ENCODE measurements at regions not wholly inside any gene's neighbourhood (a gene's known extent, or its start where the extent isn't known, plus 50 kb on each side); places are given as distances from the start of the nearest gene placed in this dataset.

DNA sequence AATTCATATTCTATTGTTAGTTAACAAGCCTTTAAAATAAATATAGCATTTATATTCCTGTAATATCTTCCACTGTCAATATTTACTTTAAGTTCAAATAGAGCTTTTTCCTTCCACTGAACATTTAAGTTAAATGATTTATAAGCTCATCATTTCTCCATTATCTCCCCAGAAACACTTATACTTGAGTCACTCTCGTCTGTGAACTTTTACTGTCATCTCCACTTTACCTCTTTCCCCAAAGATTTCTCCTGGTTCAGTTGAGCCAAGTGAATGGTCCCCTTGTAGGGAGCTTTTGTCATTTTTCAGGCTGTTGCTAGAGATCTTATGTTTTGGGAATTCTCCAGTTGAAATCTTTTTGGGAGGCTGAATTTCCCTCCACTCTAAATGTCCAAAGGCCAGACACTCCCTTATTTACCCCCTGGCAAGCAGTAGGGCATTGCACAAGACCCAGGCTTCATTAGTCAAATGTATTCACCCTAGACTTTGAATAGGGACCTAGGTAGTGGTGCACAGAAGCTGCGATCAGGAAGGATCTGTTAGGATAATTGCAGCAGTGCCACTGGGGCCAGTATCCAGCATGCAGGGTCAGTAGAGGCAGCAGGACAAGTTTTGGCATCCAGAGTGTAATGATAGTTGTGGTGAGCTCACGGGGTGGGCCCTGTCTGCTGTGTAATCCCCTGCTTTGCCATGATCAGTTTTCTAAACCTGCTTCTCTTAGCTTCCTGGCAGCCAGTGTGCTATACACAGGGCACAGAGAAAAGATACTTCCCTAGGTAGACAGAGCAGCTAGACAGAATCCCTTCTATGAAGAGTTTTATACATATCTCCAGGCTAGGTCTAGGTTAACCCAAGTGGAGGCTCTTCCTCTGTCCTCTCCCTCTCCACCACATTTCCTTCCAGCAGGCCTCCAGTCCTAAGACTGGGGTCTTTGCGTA, 356.5 kb upstream of the SLCO3A1 start:
- H3K27me3 ChIP-seq (ENCODE audit: low read length): peaks cover 12% of the 10 kb centered on the region
- peak; percentile 26 for DNase-seq
- no peaks in the 10 kb centered on the region for H3K9me3 ChIP-seq (ENCODE audit: low read length)
- intact Hi-C loops (cut with micrococcal nuclease): no loop called here
- no peak overlapping the region for H2AFZ ChIP-seq (ENCODE audit: low read length)
- H3K36me3 ChIP-seq (ENCODE audit: low read depth, low read length): no peaks in the 10 kb centered on the region
- no peak overlapping the region for H3K4me3 ChIP-seq (ENCODE audit: low read length)
- H3K4me2 ChIP-seq (ENCODE audit: low read length): no peak overlapping the region
- H3K79me2 ChIP-seq (ENCODE audit: low read length): no peaks in the 10 kb centered on the region
- no peaks in the 10 kb centered on the region for H4K20me1 ChIP-seq (ENCODE audit: low read length)
- H3F3A ChIP-seq (ENCODE audit: low read length, unreplicated experiment): no peaks in the 10 kb centered on the region
- H3K27ac ChIP-seq (ENCODE audit: low read length): peak overlapping the region; percentile 50; the same call in 1 of the 2 replicates
- ATAC-seq: no peak
- 0 out of 2 replicates have a peak, but pooled peaks cover 4% of the 10 kb centered on the region for H3K4me1 ChIP-seq (ENCODE audit: insufficient read depth, low read length)
- ChIA-PET CTCF (no interaction called here), POLR2A (ENCODE audit: unreplicated experiment) (no interaction called here)
- no peak overlapping the region for H3K9ac ChIP-seq (ENCODE audit: low read length)
- no TSS peak for BruUV-seq (replicated peaks)
- H3K9me2 ChIP-seq (replicated peaks; ENCODE audit: low read length): no peaks in the 10 kb centered on the region
- TF ChIP-seq EZH2 (IDR thresholded peaks at IDR 0.05; ENCODE audit: low read length, unreplicated experiment) (no peak), EZH2phosphoT487 (IDR thresholded peaks at IDR 0.05; ENCODE audit: borderline replicate concordance, low read length) (no peak)

- H3K4me2 ChIP-seq (ENCODE audit: low read length): no peak overlapping the region
- no peak overlapping the region for H3K9ac ChIP-seq (ENCODE audit: low read length)
- no peaks in the 10 kb centered on the region for H3K36me3 ChIP-seq (ENCODE audit: low read depth, low read length)
- no peak overlapping the region for H3K27ac ChIP-seq (ENCODE audit: low read length)
- no peaks in the 10 kb centered on the region for H3F3A ChIP-seq (ENCODE audit: low read length, unreplicated experiment)
- POLR2A ChIA-PET (ENCODE audit: unreplicated experiment): no interaction called here
- CTCF ChIA-PET: no interaction called here
- DNase-seq (no peak), ATAC-seq (no peak)
- TF ChIP-seq EZH2 (IDR thresholded peaks at IDR 0.05; ENCODE audit: low read length, unreplicated experiment) (no peak), CTCF (conservative IDR thresholded peaks at IDR 0.05; ENCODE audit: low read depth, low read length) (no peak), EZH2phosphoT487 (IDR thresholded peaks at IDR 0.05; ENCODE audit: borderline replicate concordance, low read length) (no peak)
- no peaks in the 10 kb centered on the region for H3K9me2 ChIP-seq (replicated peaks; ENCODE audit: low read length)
- no peaks in the 10 kb centered on the region for H4K20me1 ChIP-seq (ENCODE audit: low read length)
- no peaks in the 10 kb centered on the region for H3K79me2 ChIP-seq (ENCODE audit: low read length)
- BruUV-seq (replicated peaks): no TSS peak
- H3K27me3 ChIP-seq (ENCODE audit: low read length): peaks cover 10% of the 10 kb centered on the region
- H3K4me1 ChIP-seq (ENCODE audit: insufficient read depth, low read length): 0 out of 2 replicates have a peak, but pooled peaks cover 4% of the 10 kb centered on the region
- intact Hi-C loops (cut with micrococcal nuclease): no loop called here
- no peak overlapping the region for H3K4me3 ChIP-seq (ENCODE audit: low read length)
- H3K9me3 ChIP-seq (ENCODE audit: low read length): no peaks in the 10 kb centered on the region
- no peak overlapping the region for H2AFZ ChIP-seq (ENCODE audit: low read length)
These were observed 355.3 kb upstream of the SLCO3A1 start for GRCh38 chr15:91498046-91498748.

DNA sequence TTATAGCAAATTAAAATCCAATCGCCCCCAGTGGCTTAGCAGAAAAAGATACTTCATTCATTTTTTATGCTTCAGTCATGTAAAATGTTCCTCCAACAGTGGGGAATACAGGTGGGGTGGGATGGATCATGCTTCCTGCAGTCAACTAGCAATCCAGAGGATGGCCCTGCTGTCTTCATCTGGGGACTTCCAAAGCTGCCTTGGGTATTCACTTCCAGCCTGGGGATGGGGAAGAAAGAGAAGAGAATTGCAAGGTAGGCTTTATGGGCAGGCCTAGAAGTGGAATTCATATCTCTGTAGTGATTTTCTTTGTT, 354.8 kb upstream of the SLCO3A1 start:
- Histone ChIP-seq H3F3A (ENCODE audit: low read length, unreplicated experiment) (no peaks in the 10 kb centered on the region), H2AFZ (ENCODE audit: low read length) (no peak overlapping the region), H3K4me1 (ENCODE audit: insufficient read depth, low read length) (0 out of 2 replicates have a peak, but pooled peaks cover 4% of the 10 kb centered on the region), H3K27ac (ENCODE audit: low read length) (no peak overlapping the region), H3K79me2 (ENCODE audit: low read length) (no peaks in the 10 kb centered on the region), H3K27me3 (ENCODE audit: low read length) (peaks cover 6% of the 10 kb centered on the region; the same call in 1 of the 2 replicates), H3K4me2 (ENCODE audit: low read length) (no peak overlapping the region), H3K4me3 (ENCODE audit: low read length) (no peak overlapping the region), H4K20me1 (ENCODE audit: low read length) (no peaks in the 10 kb centered on the region), H3K9me3 (ENCODE audit: low read length) (no peaks in the 10 kb centered on the region), H3K9me2 (replicated peaks; ENCODE audit: low read length) (no peaks in the 10 kb centered on the region), H3K9ac (ENCODE audit: low read length) (no peak overlapping the region), H3K36me3 (ENCODE audit: low read depth, low read length) (no peaks in the 10 kb centered on the region)
- intact Hi-C loops (cut with micrococcal nuclease): no loop called here
- POLR2A ChIA-PET (ENCODE audit: unreplicated experiment): no interaction called here
- BruUV-seq (replicated peaks): no TSS peak
- no peak for TF ChIP-seq EZH2 (IDR thresholded peaks at IDR 0.05; ENCODE audit: low read length, unreplicated experiment)
- no peak for TF ChIP-seq CTCF (conservative IDR thresholded peaks at IDR 0.05; ENCODE audit: low read depth, low read length)
- no peak for TF ChIP-seq EZH2phosphoT487 (IDR thresholded peaks at IDR 0.05; ENCODE audit: borderline replicate concordance, low read length)
- no peak for ATAC-seq
- DNase-seq: no peak
- CTCF ChIA-PET: no interaction called here
